DMS79 (cell line): ENCODE measurements at regions not wholly inside any gene's neighbourhood (a gene's known extent, or its start where the extent isn't known, plus 50 kb on each side); places are given as distances from the start of the nearest gene placed in this dataset.

Experiments used
- DNase-seq: peaks from one replicate; lab custom pipeline; 2025; lab: John Stamatoyannopoulos, UW

DNA sequence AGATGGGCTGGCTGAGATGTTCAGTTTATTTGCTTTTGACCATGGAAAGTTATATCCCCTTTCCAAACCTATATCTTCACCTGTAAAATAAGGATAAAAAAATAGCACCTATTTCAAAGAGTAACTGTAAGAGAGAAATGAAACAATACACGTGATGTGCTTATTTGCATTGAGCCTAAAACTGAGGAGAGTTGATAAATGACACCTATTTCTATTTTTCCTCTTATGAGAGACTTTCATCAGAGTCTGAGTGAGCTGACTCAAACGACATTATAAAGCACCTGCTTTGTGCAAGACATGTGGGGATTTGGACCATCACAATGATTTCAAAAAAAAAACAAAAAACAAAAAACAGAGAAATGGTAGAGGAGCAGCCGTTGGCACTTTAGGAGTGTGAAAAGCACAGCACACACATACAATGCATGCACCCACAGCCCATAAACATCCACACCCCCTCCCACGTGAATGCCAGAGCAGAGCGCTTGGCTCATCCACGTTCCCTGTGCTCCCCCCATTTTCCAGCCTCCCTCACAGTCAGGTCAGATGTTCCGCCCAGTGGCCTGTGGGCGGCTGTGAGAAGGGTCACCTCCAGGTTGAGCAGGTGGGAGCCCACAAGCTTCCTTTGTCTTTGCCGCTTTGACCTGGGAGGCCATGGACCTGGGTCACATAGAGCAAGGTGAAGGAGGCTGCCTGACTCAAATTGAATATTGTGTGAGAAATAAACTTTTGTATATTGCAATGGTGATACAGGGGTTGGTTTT is 253.2 kb upstream of the ZNF32 start:
- DNase-seq = no peak

- no peak for DNase-seq
Measured at GRCh38 chr10:43901302-43901701, 252.6 kb upstream of the ZNF32 start.

GRCh38 chr10:43900571-43900970 is 251.9 kb upstream of the ZNF32 start:
- no peak for DNase-seq

DNA sequence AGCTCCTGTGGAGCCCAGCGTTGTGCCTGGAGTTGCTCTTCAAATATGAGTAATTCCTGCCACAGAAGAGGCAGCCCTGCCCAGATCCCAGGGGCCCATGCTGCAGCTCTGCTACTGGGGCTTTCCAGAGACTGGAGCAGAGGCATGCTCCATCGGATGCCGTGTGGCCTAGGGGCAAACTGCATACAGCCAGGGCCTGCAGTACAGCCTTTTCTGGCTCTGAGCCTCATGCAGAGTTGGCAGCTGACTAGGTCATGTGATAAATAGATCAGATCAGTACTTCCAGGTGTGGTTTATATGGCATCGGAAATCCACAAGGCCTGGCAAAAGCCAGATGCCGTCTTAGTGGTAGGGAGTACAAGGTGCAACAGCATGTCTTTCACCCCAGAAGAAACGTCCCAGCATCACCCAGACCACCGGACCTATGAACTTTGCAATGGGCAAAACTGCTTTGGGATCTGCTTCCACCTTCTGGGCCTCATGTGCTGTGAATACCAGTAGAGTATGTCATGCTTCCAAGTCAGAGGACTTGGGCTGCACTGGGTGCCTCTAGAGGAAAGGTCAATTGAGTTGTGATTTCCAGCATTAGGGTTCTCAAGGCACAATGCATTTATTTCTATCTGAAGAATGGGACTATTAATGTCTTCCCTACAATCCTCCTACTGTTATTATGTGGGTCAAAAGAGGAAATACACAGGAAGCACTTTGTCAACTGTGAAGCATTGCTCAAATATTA is 250.7 kb upstream of the ZNF32 start:
- DNase-seq = no peak

GRCh38 chr10:43898592-43898991 is 249.9 kb upstream of the ZNF32 start:
- no peak for DNase-seq

DNA sequence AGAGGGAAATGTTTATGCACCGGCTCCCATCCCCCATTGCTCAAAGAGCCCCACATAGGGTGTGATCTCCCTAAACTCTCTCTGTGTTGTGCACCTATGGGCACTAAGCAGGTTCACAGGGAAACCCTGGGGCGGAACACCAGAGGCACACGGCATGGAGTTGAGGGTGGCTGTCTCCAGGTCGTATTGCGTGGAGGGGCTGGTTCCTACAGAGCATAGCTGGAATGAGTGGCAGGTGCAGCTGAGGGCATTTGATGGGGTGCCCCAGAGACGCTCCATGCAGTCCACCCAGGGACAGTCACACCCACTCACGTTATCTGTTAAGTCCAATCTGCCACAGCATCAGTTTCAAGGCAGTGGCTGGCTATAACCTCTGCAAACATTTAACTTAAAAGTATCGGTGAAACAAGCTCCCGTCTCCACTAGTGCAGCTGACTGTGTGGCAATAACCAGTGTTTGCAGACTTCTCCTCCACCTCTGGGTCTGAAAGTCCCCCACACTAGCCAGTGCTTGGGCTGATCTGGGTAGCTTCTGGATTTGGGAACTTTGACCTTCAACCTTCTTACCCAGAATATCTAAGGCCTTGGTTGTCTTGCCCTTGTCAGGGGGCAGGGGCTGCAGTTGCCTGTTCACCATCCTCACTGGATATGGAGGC is 249.2 kb upstream of the ZNF32 start:
- DNase-seq = no peak

DNA sequence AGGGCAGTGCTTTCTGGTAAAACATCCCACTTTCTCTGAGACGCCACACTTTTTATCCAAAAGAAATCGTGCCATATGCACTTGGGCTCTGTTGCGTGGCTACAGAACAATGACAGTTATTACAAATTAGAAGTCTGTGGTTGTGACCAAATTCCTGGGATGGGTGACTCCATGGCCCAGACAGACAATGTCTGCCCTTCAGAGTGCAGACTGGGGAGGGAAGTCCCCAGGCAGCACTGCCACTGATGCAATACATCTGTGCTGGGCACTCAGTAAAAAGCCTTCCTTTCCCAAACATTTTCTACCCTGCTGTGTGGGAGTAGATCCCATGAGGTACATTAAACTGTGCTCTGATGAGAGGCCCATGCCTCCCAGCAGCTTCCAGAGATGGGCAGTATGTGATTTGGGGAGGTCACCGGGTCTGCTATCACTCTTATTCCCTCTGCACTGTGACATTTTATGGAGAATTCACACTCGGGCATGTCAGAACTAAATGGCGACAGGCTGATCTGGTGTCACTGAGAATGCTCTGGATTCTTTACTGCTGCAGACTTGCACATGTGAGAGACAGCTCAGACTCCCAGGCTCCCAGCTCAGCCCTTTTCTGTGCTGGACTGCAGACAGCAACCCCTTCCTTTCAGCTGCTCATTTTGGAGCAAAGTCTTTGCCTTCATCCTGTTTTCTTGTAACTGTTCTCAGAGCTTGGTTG is 243.5 kb upstream of the ZNF32 start:
- DNase-seq = no peak

DNA sequence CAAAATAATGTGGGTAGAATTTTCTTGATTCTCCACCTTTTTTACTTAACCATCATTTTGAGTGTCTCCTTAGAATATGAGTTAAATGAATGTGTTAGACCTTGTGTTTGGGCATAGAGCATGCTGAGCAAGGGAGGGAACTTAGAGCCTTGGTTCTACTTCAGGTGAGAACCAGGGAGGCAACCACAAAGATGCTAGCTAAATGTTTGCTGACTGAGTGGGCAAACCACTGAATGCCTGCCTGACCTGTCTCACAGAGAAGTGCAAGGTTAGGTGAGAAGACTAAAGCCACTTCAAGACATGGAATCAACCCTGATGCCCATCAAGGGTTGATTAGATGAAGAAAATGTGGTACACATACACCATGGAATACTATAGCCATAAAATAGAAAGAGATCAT is 242.6 kb upstream of the ZNF32 start:
- no peak for DNase-seq

DNA sequence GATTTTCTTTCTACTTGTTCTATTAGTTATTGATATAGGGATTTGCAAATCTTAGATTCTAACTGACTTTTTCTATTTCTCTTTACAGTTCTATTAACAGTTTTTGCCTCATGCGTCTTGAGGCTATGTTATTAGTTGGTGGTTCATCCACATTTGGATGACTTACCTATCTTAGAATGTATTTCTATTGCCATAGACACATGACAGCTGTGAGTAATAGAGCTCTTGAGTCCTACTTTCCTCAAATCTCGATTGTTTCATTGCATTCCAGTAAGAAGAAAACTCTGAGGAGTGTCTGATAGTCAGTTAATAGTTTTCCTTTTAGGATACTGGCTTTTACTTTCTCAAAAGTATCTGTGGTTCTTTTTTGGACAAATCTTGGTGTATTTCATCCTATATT is 241.4 kb upstream of the ZNF32 start:
- no peak for DNase-seq

- DNase-seq = no peak
Measured at GRCh38 chr10:43888586-43888985, 239.9 kb upstream of the ZNF32 start.

- no peak for DNase-seq
Measured at GRCh38 chr10:43885842-43886241, 237.2 kb upstream of the ZNF32 start.

DNA sequence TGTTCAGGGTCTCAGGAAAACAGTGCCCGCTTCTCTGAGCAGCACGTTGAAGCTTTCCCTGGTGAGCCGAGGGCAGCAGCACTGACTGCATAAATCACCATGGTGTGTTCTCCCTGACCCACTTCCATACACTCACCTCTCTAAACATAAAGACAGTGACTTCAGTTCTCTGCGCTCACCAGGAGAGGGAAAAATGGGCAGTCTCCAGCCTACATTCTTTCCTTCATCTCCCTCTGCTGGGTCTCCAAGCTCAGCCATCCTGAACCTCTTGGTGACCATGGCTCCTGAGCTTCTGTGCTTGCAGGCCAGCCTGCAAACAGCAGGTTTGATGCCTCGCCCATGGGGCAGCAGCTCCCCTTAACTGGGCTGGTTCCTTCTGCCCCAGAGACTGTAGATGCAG is 236.6 kb upstream of the ZNF32 start:
- no peak for DNase-seq

DNA sequence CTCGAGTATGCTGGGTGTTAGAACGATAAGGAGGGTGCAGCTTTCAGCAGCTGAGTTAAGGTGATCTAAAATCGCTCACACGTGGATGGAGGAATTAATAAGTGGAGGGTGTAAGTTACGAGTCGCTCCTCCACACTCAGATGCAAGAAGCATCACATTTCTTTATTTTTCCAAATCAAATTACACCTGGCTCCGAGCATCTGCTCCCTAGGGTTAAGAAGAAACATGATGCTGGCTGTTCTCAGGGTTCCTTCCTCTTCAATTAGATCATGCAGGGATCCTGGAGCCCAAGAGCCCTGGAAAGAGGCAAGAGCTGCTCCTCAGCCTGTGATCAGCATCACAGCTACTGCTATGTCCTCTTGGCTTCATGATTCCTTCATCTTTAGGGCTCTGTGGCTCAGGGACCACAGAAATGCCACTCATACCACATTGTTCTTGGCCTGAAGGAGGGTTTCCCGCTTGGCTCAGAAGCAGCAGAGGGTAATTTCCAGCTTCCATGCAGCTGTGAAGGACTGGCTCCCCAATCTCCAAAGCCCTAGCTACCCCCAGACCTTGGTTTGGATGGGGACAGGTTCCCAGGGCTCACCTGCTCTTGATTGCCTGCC is 235.9 kb upstream of the ZNF32 start:
- no peak for DNase-seq

DNA sequence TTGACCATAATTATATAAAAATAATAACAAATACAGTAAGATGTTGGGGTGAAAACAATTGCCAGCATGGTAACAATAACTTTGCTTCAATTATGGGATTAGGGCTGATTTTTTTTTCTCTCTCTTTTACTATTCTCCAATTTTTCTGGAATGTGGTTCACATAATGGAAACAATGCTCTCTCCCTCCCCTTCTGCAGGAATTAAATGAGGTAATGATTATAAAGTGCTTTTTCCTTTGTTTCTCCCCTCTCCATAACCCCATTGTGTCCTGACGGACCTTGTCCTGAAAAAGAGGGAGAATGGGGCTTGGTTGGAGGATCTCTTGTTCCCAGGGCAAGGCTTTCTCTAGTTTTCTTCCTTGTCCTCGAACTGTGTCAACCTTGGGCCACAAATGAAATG is 234.0 kb upstream of the ZNF32 start:
- no peak for DNase-seq

- DNase-seq = no peak
Measured at GRCh38 chr10:43881657-43882056, 233.0 kb upstream of the ZNF32 start.

- DNase-seq = no peak
Measured at GRCh38 chr10:43880160-43880559, 231.5 kb upstream of the ZNF32 start.

DNA sequence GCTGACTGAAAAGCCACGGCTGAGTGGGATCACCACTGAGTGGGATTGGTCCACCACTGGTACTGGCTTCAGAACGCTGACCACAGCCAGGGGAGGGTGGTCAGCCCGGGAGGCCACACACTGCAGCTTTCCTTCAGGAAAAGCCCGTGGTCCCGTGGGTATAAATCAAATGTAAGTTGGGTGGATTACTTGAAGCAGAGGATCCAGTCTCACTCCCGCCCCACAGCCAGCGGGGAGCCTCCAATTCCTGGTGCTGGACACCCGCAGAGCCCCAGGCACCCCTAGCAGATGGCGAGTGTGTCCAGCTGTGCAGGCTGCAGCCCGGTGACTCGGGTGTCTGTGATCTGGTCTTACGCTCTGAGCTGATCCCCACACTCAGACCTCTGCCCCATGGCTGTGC is 231.1 kb upstream of the ZNF32 start:
- no peak for DNase-seq

DNA sequence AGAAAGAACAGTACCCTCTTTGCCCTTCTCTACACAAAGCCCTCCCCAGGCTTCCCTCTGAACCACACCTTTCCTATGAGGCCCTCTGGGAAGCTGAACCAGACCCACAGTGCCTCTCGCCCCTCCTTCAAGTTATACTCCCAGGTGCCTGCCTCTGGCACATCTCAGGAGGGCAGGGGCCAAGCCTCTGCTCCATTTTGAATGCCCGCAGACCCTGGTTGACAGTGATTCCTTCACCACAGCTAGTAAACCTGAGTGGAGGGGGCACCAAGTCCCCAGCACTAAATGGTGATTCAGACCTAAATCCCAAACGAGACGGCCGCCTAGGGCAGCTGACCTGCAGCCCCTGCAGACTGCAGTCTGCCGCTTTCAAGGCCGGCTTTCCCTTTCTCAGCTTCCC is 230.5 kb upstream of the ZNF32 start:
- no peak for DNase-seq

- no peak for DNase-seq
Measured at GRCh38 chr10:43878386-43878785, 229.7 kb upstream of the ZNF32 start.

DNA sequence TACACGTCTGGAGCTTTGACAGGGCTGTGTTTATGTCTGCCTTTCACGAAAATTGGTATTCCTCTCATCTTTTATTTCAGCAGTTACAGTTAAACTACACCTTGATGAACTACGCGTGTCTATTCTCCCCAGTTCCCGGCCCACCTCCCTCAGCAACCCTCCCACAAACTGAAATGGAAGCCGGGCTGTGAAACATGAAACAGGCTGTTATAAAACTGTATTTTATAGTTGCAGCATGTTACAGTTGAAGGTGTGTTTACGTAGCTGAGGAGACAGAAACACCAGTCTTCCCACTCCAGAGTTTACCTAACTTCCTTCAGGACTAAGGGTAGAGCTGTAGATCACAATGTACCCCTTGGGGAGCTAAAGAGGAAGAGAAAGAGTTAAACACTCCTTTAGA is 228.3 kb upstream of the ZNF32 start:
- no peak for DNase-seq

GRCh38 chr10:43874984-43875383 is 226.3 kb upstream of the ZNF32 start:
- DNase-seq = no peak

GRCh38 chr10:43873717-43874116 is 225.0 kb upstream of the ZNF32 start:
- DNase-seq = no peak
